ENCODE measurements at regions not wholly inside any gene's neighbourhood (a gene's known extent, or its start where the extent isn't known, plus 50 kb on each side); places are given as distances from the start of the nearest gene placed in this dataset.

- no peak for DNase-seq (ENCODE audit: low read depth)
- TF ChIP-seq CTCF (IDR thresholded peaks at IDR 0.05; ENCODE audit: control insufficient read depth, insufficient read depth, low read depth, low read length, missing control alignments) = no peak
- H3K4me3 ChIP-seq (ENCODE audit: control insufficient read depth, low read depth, low read length) = no peak overlapping the region
Observed at GRCh38 chr2:187964746-187965145, 326.9 kb upstream of the GULP1 start.

- no peak for TF ChIP-seq CTCF (IDR thresholded peaks at IDR 0.05; ENCODE audit: control insufficient read depth, insufficient read depth, low read depth, low read length, missing control alignments)
- DNase-seq (ENCODE audit: low read depth) = no peak
- no peak overlapping the region for H3K4me3 ChIP-seq (ENCODE audit: control insufficient read depth, low read depth, low read length)
Observed at GRCh38 chr2:187966924-187967323, 324.8 kb upstream of the GULP1 start.

GRCh38 chr2:187971893-187972292, 319.8 kb upstream of the GULP1 start:
- no peak for DNase-seq (ENCODE audit: low read depth)
- no peak for TF ChIP-seq CTCF (IDR thresholded peaks at IDR 0.05; ENCODE audit: control insufficient read depth, insufficient read depth, low read depth, low read length, missing control alignments)
- no peak overlapping the region for H3K4me3 ChIP-seq (ENCODE audit: control insufficient read depth, low read depth, low read length)

GRCh38 chr2:187976259-187976985, 315.3 kb upstream of the GULP1 start:
- TF ChIP-seq CTCF (IDR thresholded peaks at IDR 0.05; ENCODE audit: control insufficient read depth, insufficient read depth, low read depth, low read length, missing control alignments) = no peak
- no peak for DNase-seq (ENCODE audit: low read depth)
- no peak overlapping the region for H3K4me3 ChIP-seq (ENCODE audit: control insufficient read depth, low read depth, low read length)

- H3K4me3 ChIP-seq (ENCODE audit: control insufficient read depth, low read depth, low read length) = no peak overlapping the region
- no peak for DNase-seq (ENCODE audit: low read depth)
Observed at GRCh38 chr2:187976986-187977333, 314.7 kb upstream of the GULP1 start.

GRCh38 chr2:187978356-187978755, 313.3 kb upstream of the GULP1 start:
- TF ChIP-seq CTCF (IDR thresholded peaks at IDR 0.05; ENCODE audit: control insufficient read depth, insufficient read depth, low read depth, low read length, missing control alignments) = no peak
- no peak for DNase-seq (ENCODE audit: low read depth)

More at GRCh38 chr2:187976986-187977333, 314.7 kb upstream of the GULP1 start:
- TF ChIP-seq CTCF (IDR thresholded peaks at IDR 0.05; ENCODE audit: control insufficient read depth, insufficient read depth, low read depth, low read length, missing control alignments) = no peak

More at GRCh38 chr2:187978356-187978755, 313.3 kb upstream of the GULP1 start:
- no peak overlapping the region for H3K4me3 ChIP-seq (ENCODE audit: control insufficient read depth, low read depth, low read length)
